Cardiac muscle cell (in vitro differentiated cells and primary cell): ENCODE measurements at regions not wholly inside any gene's neighbourhood (a gene's known extent, or its start where the extent isn't known, plus 50 kb on each side); places are given as distances from the start of the nearest gene placed in this dataset.

Source experiments
- DNase-seq, 2 donors: peaks; one replicate each; pipeline versions ENCODE4 v3.0.0 to v3.0.0-alpha.2; 2010 to 2017; ENCODE audit warnings: low read depth in 1 of 2, low spot score in 1 of 2
- H3K27ac ChIP-seq: fragments of 200-600 bp; sonication (generic); 2 replicates; pipeline ENCODE4 v1.5.1; 2016
- H3K27me3 ChIP-seq: fragments of 200-600 bp; sonication (generic); 2 replicates; pipeline ENCODE4 v1.6.0; 2016; ENCODE audit warnings: control low read depth
- H3K36me3 ChIP-seq: fragments of 200-600 bp; sonication (generic); 2 replicates; pipeline ENCODE4 v1.5.1; 2016; ENCODE audit warnings: control low read depth
- H3K4me1 ChIP-seq: fragments of 200-600 bp; sonication (generic); 2 replicates; pipeline ENCODE4 v1.8.1; 2017; ENCODE audit warnings: low read depth, mild to moderate bottlenecking, mixed run types
- H3K4me3 ChIP-seq: fragments of 200-600 bp; sonication (generic); 2 replicates; pipeline ENCODE4 v1.5.1; 2016; ENCODE audit warnings: mild to moderate bottlenecking
- H3K9me3 ChIP-seq: fragments of 200-600 bp; sonication (generic); 2 replicates; pipeline ENCODE4 v1.5.1; 2017; ENCODE audit warnings: low read depth, mild to moderate bottlenecking, control low read depth
- CTCF ChIP-seq: IDR thresholded peaks from 2 replicates; pipeline ENCODE4 v1.5.1; 2012; ENCODE audit warnings: low read depth, mild to moderate bottlenecking, low read length

- no peak for DNase-seq
- Histone ChIP-seq H3K9me3 (no peaks in the 10 kb centered on the region), H3K36me3 (no peaks in the 10 kb centered on the region), H3K4me1 (no peaks in the 10 kb centered on the region), H3K27me3 (no peaks in the 10 kb centered on the region), H3K27ac (no peak overlapping the region), H3K4me3 (no peak overlapping the region)
- no peak for TF ChIP-seq CTCF
Measured at GRCh38 chr18:44259610-44260009, 421.1 kb upstream of the SETBP1 start.

GRCh38 chr18:44265437-44265836, 415.3 kb upstream of the SETBP1 start:
- TF ChIP-seq CTCF, result no peak
- H3K27me3 ChIP-seq, result no peaks in the 10 kb centered on the region
- H3K4me1 ChIP-seq, result no peaks in the 10 kb centered on the region
- no peaks in the 10 kb centered on the region for H3K9me3 ChIP-seq
- no peak for DNase-seq
- H3K27ac ChIP-seq, result no peak overlapping the region
- no peak overlapping the region for H3K4me3 ChIP-seq
- H3K36me3 ChIP-seq, result no peaks in the 10 kb centered on the region

- Histone ChIP-seq H3K4me1 (no peaks in the 10 kb centered on the region), H3K27ac (no peak overlapping the region), H3K27me3 (peaks cover 3% of the 10 kb centered on the region), H3K4me3 (no peak overlapping the region), H3K36me3 (no peaks in the 10 kb centered on the region), H3K9me3 (no peaks in the 10 kb centered on the region)
- no peak for TF ChIP-seq CTCF
- no peak for DNase-seq
Measured at GRCh38 chr18:44273298-44273697, 407.4 kb upstream of the SETBP1 start.

- no peak for DNase-seq
- no peak overlapping the region for H3K27ac ChIP-seq
- H3K4me1 ChIP-seq, result no peaks in the 10 kb centered on the region
- H3K4me3 ChIP-seq, result no peak overlapping the region
- H3K27me3 ChIP-seq, result peaks cover 37% of the 10 kb centered on the region
- H3K9me3 ChIP-seq, result no peaks in the 10 kb centered on the region
- H3K36me3 ChIP-seq, result no peaks in the 10 kb centered on the region
- TF ChIP-seq CTCF, result no peak
Measured at GRCh38 chr18:44280479-44280878, 400.2 kb upstream of the SETBP1 start.

- Histone ChIP-seq H3K4me1 (peaks cover 7% of the 10 kb centered on the region), H3K27ac (no peak overlapping the region), H3K9me3 (no peaks in the 10 kb centered on the region), H3K4me3 (no peak overlapping the region), H3K36me3 (no peaks in the 10 kb centered on the region), H3K27me3 (peaks cover 66% of the 10 kb centered on the region)
- TF ChIP-seq CTCF, result no peak
- no peak for DNase-seq
Measured at GRCh38 chr18:44286049-44286448, 394.6 kb upstream of the SETBP1 start.
